NCI-H146 treated with DMSO at 0.1 percent for 48 hours (cell line): ENCODE measurements at regions not wholly inside any gene's neighbourhood (a gene's known extent, or its start where the extent isn't known, plus 50 kb on each side); places are given as distances from the start of the nearest gene placed in this dataset.
"Not testable (repeated sequence)": the region's sequence is repeated elsewhere in the genome, so short reads cannot be mapped to it uniquely, and the experiment has no call there.

Source experiments
- DNase-seq: peaks from one replicate; lab custom pipeline; 2025; ENCODE audit not compliant: unreplicated experiment; lab: John Stamatoyannopoulos, UW

DNA sequence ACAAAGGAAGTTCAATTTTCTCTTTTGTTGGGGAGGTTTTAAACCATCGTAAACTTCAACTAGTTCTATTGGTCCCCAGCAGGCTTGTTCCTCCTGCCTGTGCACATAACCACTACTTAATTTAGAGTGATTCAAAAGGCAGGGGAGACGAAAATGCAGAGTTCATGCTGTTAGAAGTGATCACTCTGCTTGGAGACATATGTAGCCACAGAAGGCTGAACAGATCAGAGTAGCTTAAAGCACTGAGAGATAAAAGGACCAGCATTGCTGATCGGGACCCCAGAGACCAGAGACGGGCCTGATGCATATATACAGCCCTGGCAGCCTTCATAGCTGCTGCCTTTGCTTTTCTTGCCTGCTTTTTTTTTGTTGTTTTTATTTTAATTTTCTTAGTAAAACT, 662.0 kb upstream of the CPEB2 start:
- DNase-seq: no peak

GRCh38 chr4:14343961-14344360, 658.3 kb upstream of the CPEB2 start:
- no peak for DNase-seq

DNA sequence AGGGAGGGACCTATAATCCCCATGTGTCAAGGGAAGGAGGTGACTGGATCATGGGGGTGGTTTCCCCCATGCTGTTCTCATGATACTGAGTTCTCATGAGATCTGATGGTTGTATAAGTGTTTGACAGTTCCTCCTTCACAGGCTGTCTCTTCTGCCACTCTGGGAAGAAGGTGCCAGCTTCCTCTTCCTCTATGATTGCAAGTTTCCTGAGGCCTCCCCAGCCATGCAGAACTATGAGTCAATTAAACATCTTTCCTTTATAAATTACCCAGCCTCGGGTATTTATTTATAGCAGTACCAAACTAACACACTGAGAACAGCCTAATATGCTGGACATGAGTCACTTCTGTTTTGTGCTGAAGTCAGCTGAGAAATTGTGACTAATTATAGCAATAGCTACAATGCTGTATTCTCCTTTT, 656.9 kb upstream of the CPEB2 start:
- no peak for DNase-seq

- DNase-seq: no peak
These were observed 654.8 kb upstream of the CPEB2 start for GRCh38 chr4:14347526-14347925.

DNA sequence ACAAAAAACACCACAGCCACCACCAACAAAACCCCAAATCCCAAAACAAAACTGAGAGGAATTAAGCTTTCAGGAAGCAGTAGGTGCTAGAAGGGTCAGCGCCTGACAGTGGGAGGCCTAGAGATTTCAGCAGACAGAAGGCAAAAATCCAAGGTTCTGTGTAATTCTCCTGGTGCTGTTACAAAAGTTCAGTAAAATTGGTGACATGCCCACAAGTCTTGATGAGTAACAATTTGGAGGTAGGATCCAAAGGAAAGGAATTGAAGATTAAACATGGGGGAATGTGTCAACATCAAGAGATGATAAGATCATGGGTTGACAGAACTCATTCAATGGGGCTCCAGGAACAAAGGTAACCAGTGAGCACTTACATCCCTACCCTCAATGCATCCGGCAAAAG, 653.8 kb upstream of the CPEB2 start:
- DNase-seq: no peak

DNA sequence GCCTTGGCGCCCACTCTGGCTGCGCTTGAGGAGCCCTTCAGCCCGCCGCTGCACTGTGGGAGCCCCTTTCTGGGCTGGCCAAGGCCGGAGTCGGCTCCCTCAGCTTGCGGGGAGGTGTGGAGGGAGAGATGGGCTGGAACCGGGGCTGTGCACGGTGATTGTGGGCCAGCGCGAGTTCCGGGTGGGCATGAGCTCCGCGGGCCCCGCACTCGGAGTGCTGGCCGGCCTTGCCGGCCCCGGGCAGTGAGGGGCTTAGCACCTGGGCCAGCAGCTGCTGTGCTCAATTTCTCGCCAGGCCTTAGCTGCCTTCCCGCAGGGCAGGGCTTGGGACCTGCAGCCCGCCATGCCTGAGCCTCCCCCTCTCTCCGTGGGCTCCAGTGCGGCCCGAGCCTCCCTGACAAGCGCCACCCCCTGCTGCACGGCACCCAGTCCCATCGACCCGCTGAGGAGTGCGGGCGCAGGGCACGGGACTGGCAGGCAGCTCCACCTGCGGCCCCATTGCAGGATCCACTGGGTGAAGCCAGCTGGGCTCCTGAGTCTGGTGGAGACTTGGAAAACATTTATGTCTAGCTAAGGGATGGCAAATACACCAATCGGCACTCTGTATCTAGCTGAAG, 643.6 kb upstream of the CPEB2 start:
- DNase-seq: not testable (repeated sequence)

DNA sequence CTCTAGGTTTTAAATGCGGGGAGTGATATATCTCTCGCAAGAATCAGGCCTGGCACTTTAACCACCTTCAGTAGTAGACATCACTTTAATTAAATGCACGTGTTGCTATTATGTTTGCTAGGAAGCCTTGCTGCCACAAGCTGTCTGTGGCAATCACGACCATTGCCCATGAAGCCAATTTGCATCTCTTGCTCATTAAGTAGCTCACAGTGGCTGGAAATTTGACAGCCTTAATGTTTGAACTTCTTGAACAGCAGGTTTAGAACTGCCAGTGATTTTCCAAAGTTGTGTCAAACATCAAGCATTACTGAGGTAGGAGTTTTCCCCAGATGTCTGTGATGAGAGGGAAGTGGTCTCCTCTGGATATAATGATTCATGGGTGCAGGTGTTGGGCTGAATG, 642.3 kb upstream of the CPEB2 start:
- no peak for DNase-seq

GRCh38 chr4:14361084-14361483, 641.2 kb upstream of the CPEB2 start:
- DNase-seq: no peak

DNA sequence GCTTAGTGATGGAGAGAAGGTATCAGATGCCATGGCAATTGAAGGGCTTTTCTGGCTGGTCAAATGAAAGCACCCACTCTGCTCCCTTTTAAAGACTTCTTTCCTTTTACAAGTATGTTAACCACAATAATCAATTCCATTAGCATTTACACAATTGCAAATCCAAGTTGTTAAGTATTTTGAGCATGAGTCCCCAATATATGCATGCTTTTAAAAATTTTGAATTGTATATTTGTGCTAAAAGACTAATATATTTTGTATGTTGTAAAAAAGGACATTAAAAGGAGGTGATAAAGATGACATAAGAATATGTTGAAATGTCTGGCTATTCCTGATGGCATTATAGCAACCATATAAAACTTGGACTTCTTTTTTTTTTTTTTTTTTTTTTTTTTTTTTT, 639.9 kb upstream of the CPEB2 start:
- no peak for DNase-seq

- DNase-seq: no peak
These were observed 637.2 kb upstream of the CPEB2 start for GRCh38 chr4:14364953-14365536.

DNA sequence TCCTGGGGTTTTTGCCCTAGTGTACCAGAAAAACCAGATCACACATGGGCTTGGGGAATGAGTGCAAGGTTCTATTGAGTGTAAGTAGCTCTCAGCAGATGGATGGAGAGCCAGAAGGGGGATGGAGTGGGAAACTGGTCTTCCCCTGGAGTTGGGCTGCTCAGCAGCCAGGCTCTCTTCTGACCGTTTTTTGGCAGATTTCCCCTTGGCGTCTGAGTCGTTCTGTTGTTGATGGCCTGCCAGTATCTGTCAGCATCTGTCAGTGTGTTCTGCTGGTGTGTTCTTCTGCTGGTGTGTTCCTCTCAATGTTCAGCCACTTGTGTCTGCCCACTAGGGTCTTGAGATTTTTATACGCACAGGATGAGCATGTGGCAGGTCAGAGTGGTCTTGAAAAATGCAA, 633.9 kb upstream of the CPEB2 start:
- no peak for DNase-seq

DNA sequence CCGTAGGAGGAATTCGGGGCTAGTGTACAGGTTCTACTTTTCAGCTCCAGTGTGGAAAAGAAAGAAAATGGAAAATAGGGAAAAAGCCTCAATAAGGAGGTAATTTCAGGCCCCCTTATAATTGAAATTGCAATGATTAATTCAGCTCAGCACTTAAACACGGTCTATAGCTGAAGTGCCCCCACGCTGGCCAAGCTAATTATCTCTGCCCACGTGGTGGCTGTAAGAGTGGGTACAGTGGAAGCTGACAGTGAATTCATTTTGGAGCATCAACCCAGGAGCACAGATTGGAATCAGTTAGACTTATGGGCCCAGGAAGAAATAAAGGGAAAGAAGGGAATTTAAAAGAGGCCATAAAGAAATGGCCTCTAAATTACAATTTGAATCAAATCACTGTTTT, 631.1 kb upstream of the CPEB2 start:
- no peak for DNase-seq

DNA sequence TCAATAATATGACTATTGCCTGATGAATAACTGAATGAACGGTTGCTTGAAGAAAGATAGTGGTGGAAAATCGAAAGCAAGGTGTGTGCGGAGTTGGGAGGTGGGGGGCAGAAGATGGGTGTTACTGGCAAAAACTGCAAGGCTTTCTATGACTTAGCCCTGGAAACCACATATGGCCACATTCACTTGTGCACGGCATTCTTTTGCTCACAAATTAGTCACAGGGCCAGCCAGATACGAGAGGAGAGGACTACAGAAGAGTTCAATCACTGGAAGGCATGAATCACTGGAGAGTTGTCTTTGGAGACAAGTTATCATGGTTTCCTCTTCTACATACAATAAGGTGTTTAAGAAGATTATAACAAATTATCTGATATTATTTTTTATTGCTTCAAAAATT, 626.5 kb upstream of the CPEB2 start:
- DNase-seq: no peak

- no peak for DNase-seq
These were observed 623.1 kb upstream of the CPEB2 start for GRCh38 chr4:14379183-14379582.

DNA sequence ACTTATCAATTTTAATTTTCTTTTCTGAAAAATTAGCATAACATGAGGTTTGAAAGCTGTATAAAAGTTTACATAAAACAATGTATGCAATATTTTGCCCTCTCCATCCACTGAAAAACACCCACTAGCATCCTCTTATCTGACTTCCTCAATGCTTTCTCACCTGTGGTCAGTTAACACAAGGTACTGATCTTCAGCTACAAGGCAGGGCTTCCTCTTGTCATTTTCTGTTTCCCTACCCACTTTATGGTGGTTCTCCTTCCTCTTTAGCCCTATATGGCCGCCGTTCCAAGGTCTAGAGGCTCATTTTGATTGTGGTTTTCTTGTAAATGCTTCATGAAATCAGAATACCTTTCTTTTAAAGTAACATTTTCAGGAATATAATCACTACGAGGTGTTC, 618.6 kb upstream of the CPEB2 start:
- DNase-seq: no peak

DNA sequence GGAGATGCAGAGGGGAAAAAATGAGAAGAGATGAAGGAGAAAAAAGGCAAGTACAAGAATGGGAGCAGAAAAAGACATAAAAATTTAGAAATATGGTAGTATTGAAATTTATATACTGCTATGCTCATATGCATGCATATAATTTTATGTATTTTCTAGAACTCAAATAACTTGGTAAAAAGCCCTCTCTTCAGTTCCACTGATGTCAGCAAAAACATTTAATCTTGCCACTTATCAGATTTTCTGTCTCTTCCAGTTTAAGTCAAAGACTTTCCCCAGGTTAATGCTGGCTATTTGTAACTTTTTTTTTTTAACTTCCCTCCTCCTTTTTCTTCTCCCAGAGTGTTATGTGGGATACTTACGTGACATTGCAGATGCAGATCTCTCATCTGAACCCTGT, 617.5 kb upstream of the CPEB2 start:
- no peak for DNase-seq

DNA sequence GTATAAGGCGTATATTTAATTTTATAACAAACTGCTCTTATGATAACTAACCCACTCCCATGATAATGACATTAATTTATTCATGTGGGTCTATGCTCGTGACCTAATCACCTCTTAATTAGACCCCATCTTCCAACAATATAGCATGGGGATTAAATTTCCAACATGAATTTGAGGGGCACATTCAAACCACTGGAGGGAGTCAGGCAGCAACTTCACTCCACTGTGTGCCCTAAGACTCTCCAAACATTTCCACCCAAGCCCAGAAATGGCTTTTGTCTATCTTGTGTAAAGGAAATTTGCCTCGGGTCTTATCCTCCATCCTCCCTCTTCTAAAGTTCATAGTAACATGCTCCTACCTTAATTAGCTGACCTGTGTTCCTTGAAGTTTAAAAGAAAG, 616.1 kb upstream of the CPEB2 start:
- no peak for DNase-seq

DNA sequence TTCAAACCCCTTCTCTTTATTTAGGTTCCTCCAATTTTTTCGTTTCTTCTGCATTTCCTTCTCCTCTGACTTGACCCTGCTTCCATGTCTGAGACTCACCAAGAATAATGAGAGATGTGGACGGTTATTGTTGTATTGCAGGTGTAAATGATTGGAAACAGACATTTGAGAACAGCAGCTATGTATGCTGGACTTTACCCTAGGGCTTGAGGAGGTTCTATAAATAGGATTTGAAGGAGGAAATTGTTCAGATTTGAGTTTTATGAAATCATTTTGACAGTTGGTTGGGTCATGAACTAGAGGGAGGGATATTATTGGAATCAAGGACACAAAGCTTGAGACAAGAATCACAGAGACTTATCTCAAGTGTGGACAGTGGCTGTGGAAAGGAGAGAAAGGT, 614.6 kb upstream of the CPEB2 start:
- DNase-seq: no peak

- DNase-seq: no peak
These were observed 609.9 kb upstream of the CPEB2 start for GRCh38 chr4:14392378-14392777.

- no peak for DNase-seq
These were observed 606.1 kb upstream of the CPEB2 start for GRCh38 chr4:14396183-14396582.

DNA sequence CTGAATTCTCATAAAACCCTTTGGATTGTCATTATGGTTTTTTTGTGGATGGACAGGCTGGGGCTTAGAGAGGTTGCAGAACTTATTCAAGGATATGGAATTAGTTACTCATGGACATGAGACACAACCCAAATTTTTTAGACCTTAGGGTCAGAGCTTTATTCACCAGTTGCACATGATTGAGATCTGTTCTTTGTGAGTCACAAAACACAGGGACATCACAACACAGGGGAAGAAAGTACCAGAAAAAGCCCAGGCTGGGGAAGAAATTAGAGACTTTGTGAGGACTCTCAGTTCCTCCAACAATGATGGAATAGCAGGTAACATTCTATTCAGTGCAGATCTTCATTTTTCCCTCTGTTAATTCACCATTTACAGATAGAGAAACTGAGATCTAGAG, 602.4 kb upstream of the CPEB2 start:
- no peak for DNase-seq

GRCh38 chr4:14400307-14400706, 602.0 kb upstream of the CPEB2 start:
- no peak for DNase-seq

GRCh38 chr4:14403132-14403531, 599.1 kb upstream of the CPEB2 start:
- DNase-seq: no peak
